Ascending aorta (tissue), 2 donors: ENCODE measurements at regions not wholly inside any gene's neighbourhood (a gene's known extent, or its start where the extent isn't known, plus 50 kb on each side); places are given as distances from the start of the nearest gene placed in this dataset.

Source experiments
- DNase-seq, 2 donors: peaks; one replicate each; pipeline ENCODE4 v3.0.0-alpha.2; 2019; ENCODE audit warnings: low spot score in 2 of 2
- H3K27ac ChIP-seq, 2 donors: fragments of 200-600 bp; sonication (generic); one replicate each; pipeline ENCODE4 v1.5.1; 2016 to 2017; ENCODE audit warnings: mild to moderate bottlenecking in 1 of 2
- H3K27me3 ChIP-seq: fragments of 200-600 bp; sonication (generic); one replicate; pipeline ENCODE4 v1.5.1; 2017
- H3K36me3 ChIP-seq, 2 donors: fragments of 200-600 bp; sonication (generic); one replicate each; pipeline ENCODE4 v1.5.1; 2016
- H3K4me1 ChIP-seq, 2 donors: fragments of 200-600 bp; sonication (generic); one replicate each; pipeline ENCODE4 v1.5.1; 2016 to 2017; ENCODE audit warnings: mild to moderate bottlenecking in 1 of 2
- H3K4me3 ChIP-seq, 2 donors: fragments of 200-600 bp; sonication (generic); one replicate each; pipeline ENCODE4 v1.5.1; 2016 to 2017; ENCODE audit warnings: mild to moderate bottlenecking in 1 of 2
- H3K9me3 ChIP-seq, 2 donors: fragments of 200-600 bp; sonication (generic); one replicate each; pipeline ENCODE4 v1.5.1; 2016
- CTCF ChIP-seq, 3 experiments: fragments of 200-600 bp in 2 of 3; fragments of 450-650 bp in 1 of 3; sonication (generic) in 2 of 3; IDR thresholded peaks; one replicate each; pipeline ENCODE4 v1.5.1; 2016 to 2019; ENCODE audit warnings: antibody characterized with exemption in 3 of 3, mild to moderate bottlenecking in 1 of 3, moderate library complexity in 1 of 3
- intact Hi-C: fragments of 100-400 bp; cut with DNase I; formaldehyde crosslinking; loops from one replicate; pipeline ENCODE4 v1.15.1; 2023

- H3K9me3 ChIP-seq = no peaks in the 10 kb centered on the region
- H3K27ac ChIP-seq = no peak overlapping the region
- no peaks in the 10 kb centered on the region for H3K36me3 ChIP-seq
- no peaks in the 10 kb centered on the region for H3K4me1 ChIP-seq
- no peak for DNase-seq
- H3K27me3 ChIP-seq = no peaks in the 10 kb centered on the region
- TF ChIP-seq CTCF (IDR thresholded peaks at IDR 0.05) = no peak
- H3K4me3 ChIP-seq = no peak overlapping the region
- intact Hi-C loops = no loop called here
Measured at GRCh38 chr12:20283482-20283881, 84.9 kb upstream of the PDE3A start.

GRCh38 chr12:20289520-20289919, 78.8 kb upstream of the PDE3A start:
- H3K27me3 ChIP-seq = no peaks in the 10 kb centered on the region
- intact Hi-C loops = no loop called here
- no peaks in the 10 kb centered on the region for H3K36me3 ChIP-seq
- H3K4me3 ChIP-seq = no peak overlapping the region
- DNase-seq = no peak
- no peak overlapping the region for H3K27ac ChIP-seq
- H3K4me1 ChIP-seq = no peaks in the 10 kb centered on the region
- no peak for TF ChIP-seq CTCF (IDR thresholded peaks at IDR 0.05)
- no peaks in the 10 kb centered on the region for H3K9me3 ChIP-seq

- Histone ChIP-seq H3K4me1 (no peaks in the 10 kb centered on the region), H3K9me3 (peaks cover 0 to 11% of the 10 kb centered on the region in 2 donors), H3K36me3 (no peaks in the 10 kb centered on the region), H3K4me3 (no peak overlapping the region), H3K27ac (no peak overlapping the region), H3K27me3 (no peaks in the 10 kb centered on the region)
- intact Hi-C loops = no loop called here
- no peak for DNase-seq
- no peak for TF ChIP-seq CTCF (IDR thresholded peaks at IDR 0.05)
Measured at GRCh38 chr12:20300457-20300856, 67.9 kb upstream of the PDE3A start.

GRCh38 chr12:20305470-20305869, 62.9 kb upstream of the PDE3A start:
- intact Hi-C loops = no loop called here

GRCh38 chr12:20309504-20310148, 58.7 kb upstream of the PDE3A start:
- Histone ChIP-seq H3K4me3 (no peak overlapping the region), H3K27ac (no peak overlapping the region), H3K4me1 (no peaks in the 10 kb centered on the region), H3K36me3 (no peaks in the 10 kb centered on the region), H3K27me3 (no peaks in the 10 kb centered on the region), H3K9me3 (peaks cover 0 to 9% of the 10 kb centered on the region in 2 donors)
- TF ChIP-seq CTCF (IDR thresholded peaks at IDR 0.05) = no peak
- intact Hi-C loops = no loop called here
- DNase-seq = no peak

More at GRCh38 chr12:20305470-20305869, 62.9 kb upstream of the PDE3A start:
- Histone ChIP-seq H3K4me3 (no peak overlapping the region), H3K9me3 (peaks cover 0 to 9% of the 10 kb centered on the region in 2 donors), H3K27ac (no peak overlapping the region), H3K4me1 (no peaks in the 10 kb centered on the region), H3K36me3 (no peaks in the 10 kb centered on the region), H3K27me3 (no peaks in the 10 kb centered on the region)
- DNase-seq = no peak
- TF ChIP-seq CTCF (IDR thresholded peaks at IDR 0.05) = no peak

GRCh38 chr12:20314328-20314727, 54.0 kb upstream of the PDE3A start:
- no peak overlapping the region for H3K4me3 ChIP-seq
- no peaks in the 10 kb centered on the region for H3K27me3 ChIP-seq
- TF ChIP-seq CTCF (IDR thresholded peaks at IDR 0.05) = no peak
- no peak for DNase-seq
- H3K27ac ChIP-seq = no peak overlapping the region
- no peaks in the 10 kb centered on the region for H3K36me3 ChIP-seq
- intact Hi-C loops = no loop called here
- no peaks in the 10 kb centered on the region for H3K4me1 ChIP-seq
- H3K9me3 ChIP-seq = no peaks in the 10 kb centered on the region
